Activated effector memory CD4-positive, alpha-beta T cell treated with anti-CD3 and anti-CD28 coated beads, Interleukin-2, amount 50 U/mL, for 16 hours (primary cell): ENCODE measurements at regions not wholly inside any gene's neighbourhood (a gene's known extent, or its start where the extent isn't known, plus 50 kb on each side); places are given as distances from the start of the nearest gene placed in this dataset.
"Not testable (repeated sequence)": the region's sequence is repeated elsewhere in the genome, so short reads cannot be mapped to it uniquely, and the experiment has no call there.

Experiments
- DNase-seq: peaks from one replicate; pipeline ENCODE4 v3.0.0-alpha.2; 2020

DNA sequence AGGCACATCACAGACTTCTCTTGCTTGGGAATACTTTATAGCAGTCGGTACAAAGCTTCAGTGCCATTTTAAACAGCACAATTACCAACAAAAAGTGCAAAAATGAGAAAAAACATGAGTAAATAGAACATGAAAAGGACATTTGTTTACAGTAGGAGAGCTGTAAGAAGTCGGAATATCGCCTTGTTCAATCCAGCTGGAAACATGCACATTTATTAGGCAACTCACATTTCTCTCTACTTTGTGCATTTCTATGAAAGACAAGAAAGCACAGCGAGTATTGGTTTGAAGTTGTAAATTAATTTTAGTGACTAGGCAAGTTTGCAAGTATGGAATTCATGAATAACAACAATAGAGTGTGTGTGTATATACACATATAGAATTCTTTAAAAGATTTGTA lies 484.7 kb downstream of the DACH1 start:
- no peak for DNase-seq

DNA sequence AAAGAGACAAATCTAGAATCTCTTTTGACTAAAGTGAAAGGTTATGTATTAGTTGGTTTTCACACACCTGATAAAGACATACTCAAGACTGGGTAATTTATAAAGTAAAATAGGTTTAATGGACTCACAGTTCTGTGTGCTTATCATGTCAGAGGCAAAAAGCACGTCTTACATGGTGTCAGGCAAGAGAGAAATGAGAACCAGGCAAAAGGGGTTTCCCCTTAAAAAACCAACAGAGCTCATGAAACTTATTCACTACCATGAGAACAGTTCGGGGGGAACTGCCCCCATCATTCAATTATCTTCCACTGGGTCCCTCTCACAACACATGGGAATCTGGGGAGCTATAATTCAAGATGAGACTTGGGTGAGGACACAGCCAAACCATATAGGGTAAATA lies 486.8 kb downstream of the DACH1 start:
- no peak for DNase-seq

DNA sequence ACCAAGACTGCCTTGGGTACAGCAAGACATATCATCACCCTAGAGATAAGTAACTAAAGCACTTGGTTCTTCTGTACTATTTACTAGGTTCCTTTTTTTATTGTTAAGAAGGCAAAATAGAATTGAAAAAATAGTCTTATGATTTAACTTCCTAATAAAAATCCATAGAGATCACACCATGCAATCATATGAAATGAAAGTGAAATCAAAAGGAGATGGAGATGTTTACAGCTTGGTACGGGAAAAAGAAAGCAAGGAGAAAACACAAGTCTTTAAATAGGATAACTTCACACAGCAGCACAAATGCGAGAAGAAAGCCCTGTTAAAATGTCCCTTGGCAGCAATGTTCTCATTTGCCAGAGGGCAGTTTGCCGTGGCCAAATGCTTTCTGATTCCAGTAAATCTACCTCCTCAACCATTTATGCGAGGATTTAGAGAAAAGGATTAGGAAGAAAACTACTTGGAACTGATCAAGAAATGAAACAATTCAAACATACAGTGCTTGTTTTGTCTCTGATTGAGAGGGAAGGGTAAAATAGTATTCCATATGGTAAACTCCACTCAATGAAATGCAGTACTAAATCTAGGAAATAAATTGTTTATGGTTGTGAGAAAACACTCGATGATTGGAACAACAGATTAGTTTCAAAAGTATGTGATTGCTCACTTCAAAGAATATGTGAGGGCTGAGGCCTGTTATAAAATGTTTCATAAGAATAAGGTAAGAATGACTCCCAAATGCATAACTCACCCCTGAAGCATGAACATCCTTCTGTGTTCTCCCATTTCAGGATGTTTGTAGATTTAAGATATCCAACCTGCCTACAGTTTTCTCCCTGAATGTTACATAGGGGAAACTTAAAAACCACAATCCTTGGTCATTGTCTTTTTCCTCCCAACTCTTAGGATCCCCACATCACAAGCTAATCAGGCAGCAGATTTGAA lies 487.8 kb downstream of the DACH1 start:
- DNase-seq: no peak

DNA sequence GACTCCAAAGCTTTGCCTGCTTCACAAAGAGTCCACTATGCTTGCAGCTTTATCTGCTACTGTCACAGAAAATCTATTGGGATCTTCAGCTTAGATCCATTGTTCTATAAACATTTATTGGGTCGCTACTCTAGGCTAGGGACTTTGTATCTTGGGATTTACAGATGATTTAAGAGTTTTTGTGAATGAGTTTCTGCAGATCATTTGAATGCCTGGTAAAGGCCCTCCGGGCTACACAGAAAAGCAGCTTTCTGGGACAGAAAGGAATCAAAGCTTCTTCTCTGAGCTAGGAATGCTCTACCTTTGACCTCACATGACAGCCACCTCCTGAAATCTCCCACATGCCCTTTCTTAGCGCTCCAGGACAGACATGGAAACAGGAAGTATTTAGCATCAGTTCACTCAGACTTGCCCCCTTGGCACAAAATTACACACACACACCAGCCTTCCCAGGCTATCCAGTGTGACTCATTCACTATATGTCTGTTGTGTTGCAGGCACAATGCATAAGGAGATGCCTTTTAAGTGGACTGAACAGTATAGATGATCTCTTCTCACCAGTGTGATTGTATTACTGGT lies 492.4 kb downstream of the DACH1 start:
- no peak for DNase-seq

DNA sequence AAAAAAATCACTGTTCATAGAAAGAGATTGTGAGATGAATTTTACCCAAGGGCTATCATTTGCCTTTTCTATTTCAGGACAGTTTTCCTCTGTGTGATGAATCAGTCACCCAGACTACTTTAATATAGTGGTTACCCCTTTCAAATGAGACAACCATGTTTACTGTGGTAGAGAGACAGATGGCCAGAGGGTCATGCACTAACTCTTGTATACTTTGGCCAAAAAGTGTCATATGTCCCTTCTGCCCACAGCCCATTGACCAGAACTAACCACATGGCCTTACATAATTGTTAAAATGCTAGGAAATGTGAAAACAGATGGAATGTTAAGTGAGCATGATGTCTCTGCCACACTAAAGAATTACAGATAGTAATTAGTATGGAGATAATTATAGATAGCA lies 498.7 kb downstream of the DACH1 start:
- DNase-seq: no peak

DNA sequence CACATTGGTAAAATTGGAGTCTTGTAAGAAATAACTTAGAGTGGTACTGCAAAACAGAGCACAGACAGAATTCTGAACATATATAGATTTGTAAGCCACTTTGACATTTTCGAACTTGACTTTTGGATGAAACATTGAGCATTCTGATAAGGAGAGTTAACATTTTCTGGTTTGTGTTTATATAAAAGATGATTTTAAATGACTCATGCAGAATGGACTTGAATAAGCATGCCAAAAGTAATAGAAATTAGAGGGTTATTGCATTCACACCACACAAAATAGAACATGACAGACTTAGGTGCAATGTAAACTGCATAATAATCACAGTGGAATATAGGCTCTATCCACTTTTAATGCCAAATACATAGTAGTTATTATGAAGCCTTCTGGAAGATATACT lies 507.0 kb downstream of the DACH1 start:
- DNase-seq: no peak

DNA sequence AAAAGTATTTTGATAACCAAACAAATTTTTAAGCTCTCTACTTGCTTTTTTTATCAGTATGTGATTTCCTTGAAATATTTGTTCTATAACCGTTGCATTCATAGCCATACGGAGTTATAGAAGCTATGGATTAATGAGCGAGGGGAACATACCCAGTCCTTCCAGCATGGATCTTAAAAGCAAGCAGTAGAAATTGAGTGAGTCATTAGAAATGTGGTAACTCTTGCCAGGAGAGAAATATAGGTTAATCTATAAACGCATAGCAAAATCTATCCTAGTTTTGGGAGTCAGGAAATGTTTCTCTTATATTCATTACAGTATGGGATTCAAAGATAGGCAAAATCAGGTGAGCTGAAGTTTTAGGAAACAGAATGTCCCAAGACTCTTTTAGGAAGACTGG lies 507.4 kb downstream of the DACH1 start:
- no peak for DNase-seq

DNA sequence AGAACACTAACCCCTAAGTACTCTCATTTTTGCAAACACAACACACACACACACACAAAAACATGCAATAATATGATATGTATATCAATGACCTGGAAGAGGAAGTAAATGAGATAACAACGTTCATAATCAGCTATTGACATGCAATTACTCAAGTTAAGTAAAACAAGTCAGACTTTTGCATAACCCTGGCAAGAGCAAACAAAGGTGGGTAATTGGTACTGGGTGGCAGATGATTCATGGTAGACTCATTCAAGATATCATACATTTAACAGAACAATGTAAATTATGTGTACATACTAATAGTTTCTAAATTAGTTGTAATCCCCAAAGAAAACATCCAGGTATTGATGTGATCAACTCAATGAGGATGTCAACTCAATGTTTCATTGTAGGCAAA lies 508.8 kb downstream of the DACH1 start:
- no peak for DNase-seq

DNA sequence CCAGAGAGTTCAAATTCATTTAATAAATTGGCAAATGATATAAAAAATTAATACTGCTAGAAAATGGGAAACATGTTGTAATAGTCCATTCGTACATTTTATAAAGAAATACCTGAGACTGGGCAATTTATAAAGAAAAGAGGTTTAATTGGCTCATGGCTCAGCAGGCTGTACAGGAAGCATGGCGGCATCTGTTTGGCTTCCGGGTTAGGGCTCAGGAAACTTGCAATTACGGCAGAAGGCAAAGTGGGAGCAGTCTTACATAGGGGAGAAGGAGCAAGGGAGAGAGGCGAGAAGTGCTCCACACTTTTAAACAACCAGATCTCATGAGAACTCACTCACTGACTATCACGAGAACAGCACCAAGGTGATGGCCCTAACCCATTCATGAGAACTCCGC lies 512.0 kb downstream of the DACH1 start:
- DNase-seq: no peak

DNA sequence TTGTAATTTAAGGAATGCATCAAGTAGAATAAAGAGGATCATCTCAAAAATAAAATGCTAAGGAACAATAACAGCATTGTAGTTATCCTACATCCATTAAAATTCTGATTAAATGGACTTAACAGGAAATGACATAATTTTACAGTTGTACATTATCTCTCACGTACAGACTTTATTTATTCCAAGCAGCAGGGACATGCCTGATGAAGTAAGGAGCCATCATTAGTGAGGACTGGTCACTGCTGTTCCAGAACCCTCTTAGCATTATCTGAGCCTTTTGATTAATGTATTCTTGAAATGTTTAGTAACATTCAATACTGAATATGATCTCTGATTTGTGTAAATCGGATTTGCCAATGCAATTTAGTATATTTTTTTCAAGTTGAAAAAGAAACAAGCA lies 516.1 kb downstream of the DACH1 start:
- no peak for DNase-seq

DNA sequence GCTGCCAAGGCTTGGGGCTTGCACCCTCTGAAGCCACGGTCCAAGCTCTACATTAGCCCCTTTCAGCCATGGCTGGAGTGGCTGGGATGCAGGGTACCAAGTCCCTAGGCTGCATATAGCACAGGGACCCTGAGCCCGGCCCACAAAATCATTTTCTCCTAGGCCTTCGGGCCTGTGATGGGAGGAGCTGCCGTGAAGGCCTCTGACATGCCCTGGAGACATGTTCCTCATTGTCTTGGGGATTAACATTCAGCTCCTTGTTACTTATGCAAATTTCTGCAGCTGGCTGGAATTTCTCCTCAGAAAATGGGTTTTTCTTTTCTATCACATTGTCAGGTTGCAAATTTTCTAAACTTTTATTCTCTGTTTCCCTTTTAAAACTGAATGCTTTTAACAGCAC lies 521.1 kb downstream of the DACH1 start:
- DNase-seq: not testable (repeated sequence)

DNA sequence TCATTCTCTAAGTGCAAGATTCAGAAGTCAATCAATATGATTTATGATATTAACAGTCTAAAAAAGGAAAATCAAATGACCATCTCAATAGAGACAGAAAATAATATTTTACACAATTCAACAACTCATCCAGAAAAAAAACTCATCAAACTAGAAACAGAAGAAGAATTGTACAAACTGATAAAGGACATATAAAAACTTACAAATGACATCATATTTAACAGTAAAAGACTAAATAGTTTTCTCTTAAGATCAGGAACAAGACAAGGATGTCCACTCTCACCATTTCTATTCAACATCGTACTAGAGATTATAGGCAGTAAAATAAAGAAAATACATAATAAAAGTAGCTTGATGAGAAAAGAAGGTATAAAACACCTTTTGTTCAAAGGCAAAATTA lies 527.3 kb downstream of the DACH1 start:
- no peak for DNase-seq

DNA sequence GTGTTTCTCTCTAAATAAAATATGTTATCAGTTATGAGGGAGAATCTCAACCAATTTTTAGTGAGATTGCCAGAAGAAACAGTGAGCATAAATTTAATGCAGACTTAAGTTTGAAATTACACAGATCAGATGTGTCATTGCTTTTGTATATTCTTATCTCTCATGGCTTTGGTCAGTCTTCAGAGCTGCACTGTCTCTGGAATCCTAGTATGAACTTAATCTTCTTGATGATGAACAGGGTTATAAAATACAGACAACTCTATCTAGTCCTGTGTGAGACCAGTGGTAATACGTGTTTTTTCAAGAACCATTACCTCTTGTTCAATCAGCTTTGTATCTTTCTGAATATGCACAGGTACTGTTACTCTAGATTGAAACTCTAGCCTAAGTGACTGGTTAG lies 528.0 kb downstream of the DACH1 start:
- DNase-seq: no peak

DNA sequence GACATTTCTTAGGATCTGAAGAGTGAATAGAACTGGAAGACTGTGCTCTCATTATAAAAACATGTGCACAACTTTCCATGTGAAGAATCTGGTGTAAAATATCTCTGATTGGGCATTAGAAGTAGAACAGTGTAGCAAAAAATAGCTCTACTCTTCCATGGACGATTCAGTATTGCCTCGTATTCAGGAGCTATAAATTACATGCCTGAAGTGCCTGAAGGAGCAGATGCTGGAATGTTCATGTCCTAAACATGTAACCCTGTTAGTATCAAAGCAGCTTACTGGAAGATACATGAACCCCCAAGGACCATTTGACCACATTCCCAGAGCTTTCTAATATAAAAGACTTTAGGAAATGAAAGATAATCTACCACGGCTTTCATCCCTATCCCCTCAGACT lies 528.9 kb downstream of the DACH1 start:
- DNase-seq: no peak

DNA sequence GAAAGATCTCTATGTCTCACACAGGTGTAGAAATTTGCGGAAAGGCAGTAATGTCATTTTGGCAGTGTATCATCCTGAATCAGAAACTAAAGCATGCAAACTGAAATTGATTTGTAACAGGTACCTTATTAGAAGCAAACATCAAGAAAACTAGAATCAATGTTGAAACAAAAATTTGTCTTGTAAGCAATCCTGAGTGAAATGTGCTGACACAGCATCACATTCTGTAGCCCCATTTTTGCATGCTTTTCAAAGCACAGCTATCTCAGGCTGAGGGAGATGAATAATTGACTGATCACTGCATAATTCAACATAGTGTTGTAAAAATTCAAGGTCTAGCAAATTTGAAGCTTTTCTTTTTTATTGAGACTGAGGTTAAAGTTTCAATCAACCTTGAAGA lies 539.7 kb downstream of the DACH1 start:
- no peak for DNase-seq

DNA sequence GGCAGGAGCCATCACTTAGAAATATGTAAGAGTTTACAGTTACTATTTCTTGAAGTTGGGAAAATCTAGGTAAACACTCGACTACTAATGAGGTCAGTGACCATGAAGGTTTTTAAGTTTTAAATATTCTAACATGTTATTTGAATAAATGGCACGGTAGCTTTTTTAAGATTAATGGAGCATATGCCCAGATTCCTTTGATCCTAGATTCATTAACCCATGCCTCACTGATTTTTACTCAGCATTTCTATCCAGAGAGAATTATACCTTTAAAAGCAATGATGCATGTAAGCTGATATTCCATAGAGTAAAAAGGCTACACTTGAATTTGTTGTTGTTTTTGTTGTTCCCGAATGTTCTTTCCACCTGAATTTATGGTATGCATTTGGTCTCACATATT lies 541.4 kb downstream of the DACH1 start:
- no peak for DNase-seq

DNA sequence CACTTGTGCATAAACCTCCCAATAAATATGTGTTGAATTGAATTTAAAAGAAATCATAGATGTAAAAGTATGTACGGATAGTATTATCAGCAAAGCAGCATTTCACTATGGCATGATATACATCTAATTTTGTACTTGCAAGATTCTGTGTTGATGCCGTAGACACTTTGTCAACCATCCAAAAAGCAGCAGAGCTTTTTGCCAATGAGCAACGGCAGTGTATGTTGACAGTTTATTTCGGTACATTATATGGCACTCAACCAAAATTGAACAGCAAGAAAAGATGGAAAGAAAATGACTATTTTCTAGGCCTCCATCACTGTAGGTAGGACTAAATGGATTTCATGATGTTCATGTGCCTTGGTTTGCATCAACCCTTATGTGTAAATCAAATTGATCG lies 543.7 kb downstream of the DACH1 start:
- DNase-seq: no peak

DNA sequence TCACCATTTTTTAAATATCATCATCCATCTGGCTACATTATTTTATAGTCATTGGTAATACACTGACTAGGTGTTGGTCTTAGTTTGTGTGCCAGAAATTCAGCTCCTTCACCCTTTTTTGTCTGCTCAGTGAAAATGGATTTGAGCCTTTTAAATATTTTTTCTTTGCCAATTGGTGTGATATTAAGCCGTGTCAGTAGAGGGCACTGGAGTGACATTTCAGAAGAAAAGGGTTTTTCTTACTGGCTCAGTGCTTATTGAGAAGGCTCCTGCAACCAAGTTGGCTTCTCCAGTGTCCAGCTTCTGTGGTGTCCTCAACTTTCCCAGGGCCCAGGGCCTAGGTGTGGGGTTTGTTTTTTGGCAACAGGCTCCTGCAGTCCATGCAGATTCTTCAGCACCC lies 546.6 kb downstream of the DACH1 start:
- DNase-seq: no peak

DNA sequence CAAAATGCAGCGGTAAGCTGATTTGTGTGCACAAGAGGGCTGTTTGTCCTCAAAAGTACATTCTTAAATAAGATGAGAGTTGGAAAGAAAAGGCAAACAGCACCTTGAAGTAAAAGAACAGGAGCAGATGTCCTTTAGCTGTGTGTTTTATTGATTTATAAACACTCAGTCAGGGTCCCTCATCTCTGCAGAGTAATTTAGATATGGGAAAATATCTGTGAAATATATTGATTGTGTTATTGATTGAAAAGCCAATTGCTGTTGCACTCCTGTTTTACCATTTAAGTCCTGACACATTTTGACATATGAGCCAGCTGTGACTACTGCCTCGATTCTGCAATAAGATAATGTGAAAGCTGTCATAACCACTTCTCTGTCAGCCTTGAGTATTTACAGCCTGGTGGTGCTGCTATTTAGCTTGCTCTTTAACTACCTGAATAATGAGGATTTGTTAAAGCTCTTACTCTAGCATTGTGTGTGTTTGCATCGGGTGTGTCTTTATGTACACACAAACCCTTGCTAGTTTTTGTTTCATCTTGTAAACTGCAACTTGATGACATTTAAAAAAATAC lies 550.1 kb downstream of the DACH1 start:
- DNase-seq: no peak

DNA sequence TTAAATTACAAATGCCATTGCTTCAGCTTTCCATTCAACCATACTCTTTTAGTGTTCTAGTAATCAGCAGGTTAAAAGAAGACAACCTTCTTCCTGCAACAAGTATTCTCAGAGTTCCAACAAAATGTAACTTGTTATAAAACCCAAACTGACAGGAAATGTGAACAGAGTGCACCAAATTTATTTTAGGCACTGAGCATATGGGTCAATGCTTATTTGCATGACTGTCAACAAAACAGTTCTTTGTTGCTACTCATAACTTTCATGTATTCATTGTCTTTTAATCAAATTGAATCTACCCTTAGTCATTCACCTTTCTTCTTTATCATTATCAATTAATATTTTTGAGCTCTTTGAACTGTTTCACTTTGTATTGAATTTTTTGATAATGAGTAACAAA lies 554.1 kb downstream of the DACH1 start:
- no peak for DNase-seq

DNA sequence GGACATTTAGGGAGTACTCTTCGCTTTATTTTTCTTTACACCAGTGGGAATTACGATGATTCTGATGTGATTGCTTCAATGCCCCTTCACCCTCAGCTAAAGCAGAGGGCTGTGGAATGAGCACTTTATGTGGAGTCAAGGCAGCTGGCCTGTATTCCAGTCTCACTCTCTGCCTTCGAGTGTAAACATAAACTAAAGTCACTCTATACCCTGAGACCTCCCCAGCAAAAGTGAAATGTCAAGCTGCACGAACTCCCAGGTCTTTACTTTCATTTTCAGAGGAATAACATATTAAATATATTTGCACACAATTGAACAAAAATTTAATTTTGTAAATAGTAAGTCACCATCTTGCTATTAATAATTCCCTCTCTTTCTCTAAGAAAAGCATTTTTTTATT lies 557.1 kb downstream of the DACH1 start:
- DNase-seq: no peak

DNA sequence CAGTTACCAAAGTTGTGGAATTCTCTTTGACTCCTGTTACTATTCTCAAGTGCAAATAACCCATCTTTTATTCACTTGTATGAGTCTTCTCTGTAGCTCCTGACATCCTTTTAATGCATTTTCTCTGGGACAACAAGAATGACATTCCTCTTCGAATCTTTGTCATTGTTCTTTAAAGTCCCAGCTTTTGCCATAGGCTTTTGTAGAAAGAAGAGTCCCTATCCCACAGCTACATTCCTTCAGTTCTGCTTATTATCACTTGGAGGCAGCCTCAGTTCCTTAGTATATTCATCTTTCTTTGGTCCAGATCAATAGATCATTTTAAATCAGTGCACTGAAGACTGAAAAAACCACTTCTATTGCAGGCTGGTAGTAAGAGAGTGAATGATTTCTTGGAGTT lies 560.2 kb downstream of the DACH1 start:
- DNase-seq: no peak

DNA sequence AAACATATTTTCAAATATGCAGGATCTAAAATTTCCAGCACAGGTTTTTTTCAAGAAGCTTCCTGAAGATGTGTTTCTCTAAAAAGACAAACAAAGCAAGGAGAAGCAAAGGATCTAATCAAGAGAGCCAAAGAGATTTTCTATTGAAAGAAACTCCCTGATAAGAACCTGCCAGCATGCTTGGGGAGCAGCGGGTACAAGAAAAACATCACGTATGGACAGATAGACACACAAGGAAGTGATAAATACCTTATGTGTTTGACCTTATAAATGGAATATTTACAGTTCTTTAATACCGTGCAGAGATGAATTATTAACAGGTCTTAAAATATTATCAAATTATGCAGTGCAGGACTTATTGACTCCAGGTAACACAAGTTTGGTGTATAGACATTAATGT lies 562.1 kb downstream of the DACH1 start:
- no peak for DNase-seq

DNA sequence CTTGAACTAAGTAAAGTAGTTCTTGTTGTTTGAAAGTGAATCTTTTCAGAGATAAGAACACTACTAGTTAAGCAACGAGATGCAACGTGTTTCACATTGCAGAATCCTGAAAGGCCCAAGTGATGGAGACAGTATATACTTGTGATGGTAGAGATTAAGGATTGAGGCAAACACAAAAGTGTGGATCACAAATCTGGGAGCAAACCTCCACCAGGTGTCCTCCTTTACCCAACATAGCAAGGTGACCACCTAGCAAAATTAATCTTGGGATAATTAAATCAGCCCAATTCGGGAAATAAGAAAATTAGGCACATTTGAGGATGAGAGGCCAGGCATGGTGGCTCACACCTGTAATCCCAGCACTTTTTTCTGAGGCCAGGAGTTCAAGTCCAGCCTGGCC lies 563.9 kb downstream of the DACH1 start:
- no peak for DNase-seq

DNA sequence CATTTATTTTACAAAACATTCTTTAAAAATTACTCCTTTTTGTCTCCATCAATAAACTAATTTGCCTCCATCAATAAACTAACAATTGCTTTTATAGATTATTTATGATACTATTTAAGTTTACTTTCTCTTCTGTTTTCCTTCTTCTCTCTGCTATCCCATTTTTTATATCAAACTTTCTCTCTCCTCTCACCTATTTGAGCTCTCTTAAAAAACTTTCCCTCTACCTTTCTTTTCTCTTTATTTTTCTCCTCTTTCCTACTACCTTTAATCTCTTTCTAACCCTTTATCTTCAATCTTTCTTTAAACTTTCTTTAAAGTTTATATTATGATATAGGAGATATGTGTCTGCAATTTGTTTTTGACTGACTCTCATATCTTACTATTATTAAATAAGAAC lies 566.4 kb downstream of the DACH1 start:
- DNase-seq: no peak
